Thyroid gland (tissue), 4 donors: ENCODE measurements at regions not wholly inside any gene's neighbourhood (a gene's known extent, or its start where the extent isn't known, plus 50 kb on each side); places are given as distances from the start of the nearest gene placed in this dataset.

ENCODE experiments used
- DNase-seq, 2 donors: peaks; one replicate each; pipeline ENCODE4 v3.0.0-alpha.2; 2019
- H3K27ac ChIP-seq, 3 donors: fragments of 200-600 bp; sonication (generic); 1 replicate in 2 of 3; 2 replicates in 1 of 3; pipeline ENCODE4 v1.5.1; 2016 to 2019; ENCODE audit warnings: mild to moderate bottlenecking in 1 of 3, moderate library complexity in 1 of 3
- H3K27me3 ChIP-seq: fragments of 200-600 bp; sonication (generic); one replicate; pipeline ENCODE4 v1.5.1; 2019
- H3K36me3 ChIP-seq, 2 donors: fragments of 200-600 bp; sonication (generic); one replicate each; pipeline ENCODE4 v1.5.1; 2016 to 2019
- H3K4me1 ChIP-seq, 2 donors: fragments of 200-600 bp; sonication (generic); one replicate each; pipeline ENCODE4 v1.5.1; 2017 to 2019
- H3K4me3 ChIP-seq, 3 donors: fragments of 200-600 bp; sonication (generic); replicated peaks in 1 of 3; 1 replicate in 2 of 3; 2 replicates in 1 of 3; pipeline ENCODE4 v1.5.1; 2016; ENCODE audit warnings: mild to moderate bottlenecking in 1 of 3
- H3K9me3 ChIP-seq: fragments of 200-600 bp; sonication (generic); one replicate; pipeline ENCODE4 v1.5.1; 2017
- CTCF ChIP-seq, 6 experiments: fragments of 200-600 bp in 3 of 6; fragments of 450-650 bp in 3 of 6; sonication (generic) in 3 of 6; IDR thresholded peaks; one replicate each; pipeline ENCODE4 v1.5.1; 2016 to 2019; ENCODE audit warnings: antibody characterized with exemption in 6 of 6, mild to moderate bottlenecking in 2 of 6, inconsistent platforms in 1 of 6, moderate library complexity in 1 of 6
- POLR2A ChIP-seq, 2 donors: fragments of 450-650 bp; IDR thresholded peaks; one replicate each; pipeline ENCODE4 v1.6.1; 2017; ENCODE audit warnings: antibody characterized with exemption in 2 of 2, mild to moderate bottlenecking in 2 of 2, moderate library complexity in 1 of 2
- WGBS, 2 donors: methylation state at CpG; one replicate each; pipeline ENCODE4 v1.1.5; 2017; 5-methylcytosine and 5-hydroxymethylcytosine counted together
- intact Hi-C: fragments of 100-400 bp; cut with DNase I; formaldehyde crosslinking; loops from one replicate; pipeline ENCODE4 v1.15.1; 2023

- Histone ChIP-seq H3K27me3 (no peaks in the 10 kb centered on the region), H3K4me3 (no peak overlapping the region), H3K9me3 (no peaks in the 10 kb centered on the region), H3K27ac (no peak overlapping the region), H3K4me1 (no peaks in the 10 kb centered on the region), H3K36me3 (no peaks in the 10 kb centered on the region)
- intact Hi-C loops = no loop called here
- no peak for DNase-seq
- WGBS, 2 donors = 92 to 98% methylated on average over 2 of the region's 2 CpGs
- TF ChIP-seq CTCF (IDR thresholded peaks at IDR 0.05) = no peak
- TF ChIP-seq POLR2A (IDR thresholded peaks at IDR 0.05) = no peak
Measured at GRCh38 chr12:61869796-61870195, 390.4 kb upstream of the USP15 start.

GRCh38 chr12:61870658-61871484 is 389.3 kb upstream of the USP15 start:
- Histone ChIP-seq H3K9me3 (no peaks in the 10 kb centered on the region), H3K36me3 (no peaks in the 10 kb centered on the region), H3K4me1 (no peaks in the 10 kb centered on the region), H3K27ac (no peak overlapping the region), H3K27me3 (no peaks in the 10 kb centered on the region), H3K4me3 (no peak overlapping the region)
- no peak for DNase-seq
- TF ChIP-seq POLR2A (IDR thresholded peaks at IDR 0.05) (no peak), CTCF (IDR thresholded peaks at IDR 0.05) (no peak)
- WGBS, 2 donors = 76 to 80% methylated on average over 3 of the region's 3 CpGs
- intact Hi-C loops = no loop called here

GRCh38 chr12:61871485-61871810 is 388.8 kb upstream of the USP15 start:
- Histone ChIP-seq H3K36me3 (no peaks in the 10 kb centered on the region), H3K9me3 (no peaks in the 10 kb centered on the region), H3K4me1 (no peaks in the 10 kb centered on the region), H3K27ac (no peak overlapping the region), H3K4me3 (no peak overlapping the region), H3K27me3 (no peaks in the 10 kb centered on the region)
- TF ChIP-seq CTCF (IDR thresholded peaks at IDR 0.05) (no peak), POLR2A (IDR thresholded peaks at IDR 0.05) (no peak)
- intact Hi-C loops = no loop called here
- WGBS, 2 donors = 74 to 84% methylated on average over 5 of the region's 5 CpGs
- no peak for DNase-seq

- no peak overlapping the region for H3K4me3 ChIP-seq
- H3K27ac ChIP-seq = no peak overlapping the region
- H3K27me3 ChIP-seq = no peaks in the 10 kb centered on the region
- intact Hi-C loops = no loop called here
- H3K9me3 ChIP-seq = no peaks in the 10 kb centered on the region
- WGBS, 2 donors = 90 to 95% methylated on average over 7 to 9 of the region's 9 CpGs
- no peaks in the 10 kb centered on the region for H3K4me1 ChIP-seq
- no peaks in the 10 kb centered on the region for H3K36me3 ChIP-seq
- DNase-seq = no peak
- no peak for TF ChIP-seq POLR2A (IDR thresholded peaks at IDR 0.05)
- no peak for TF ChIP-seq CTCF (IDR thresholded peaks at IDR 0.05)
Measured at GRCh38 chr12:61879229-61879628, 381.0 kb upstream of the USP15 start.

GRCh38 chr12:61880186-61880585 is 380.0 kb upstream of the USP15 start:
- Histone ChIP-seq H3K4me3 (no peak overlapping the region), H3K27ac (no peak overlapping the region), H3K36me3 (no peaks in the 10 kb centered on the region), H3K4me1 (no peaks in the 10 kb centered on the region), H3K27me3 (no peaks in the 10 kb centered on the region), H3K9me3 (no peaks in the 10 kb centered on the region)
- TF ChIP-seq CTCF (IDR thresholded peaks at IDR 0.05) (no peak), POLR2A (IDR thresholded peaks at IDR 0.05) (no peak)
- 81 to 92% methylated on average over 6 to 7 of the region's 7 CpGs for WGBS, 2 donors
- intact Hi-C loops = no loop called here
- no peak for DNase-seq
